ENCODE measurements at regions not wholly inside any gene's neighbourhood (a gene's known extent, or its start where the extent isn't known, plus 50 kb on each side); places are given as distances from the start of the nearest gene placed in this dataset.

- no peak for DNase-seq
These were observed 737.7 kb upstream of the SOX9 start for GRCh38 chr17:71383091-71383490.

- no peak for DNase-seq
These were observed 733.4 kb upstream of the SOX9 start for GRCh38 chr17:71387456-71387855.

GRCh38 chr17:71392715-71393567 is 727.9 kb upstream of the SOX9 start:
- DNase-seq = no peak

- no peak for DNase-seq
These were observed 724.9 kb upstream of the SOX9 start for GRCh38 chr17:71395901-71396300.

GRCh38 chr17:71396711-71397110 is 724.1 kb upstream of the SOX9 start:
- DNase-seq = no peak

- no peak for DNase-seq
These were observed 722.8 kb upstream of the SOX9 start for GRCh38 chr17:71398025-71398424.

- DNase-seq = no peak
These were observed 722.0 kb upstream of the SOX9 start for GRCh38 chr17:71398800-71399219.

- DNase-seq = no peak
These were observed 721.6 kb upstream of the SOX9 start for GRCh38 chr17:71399221-71399620.

GRCh38 chr17:71399649-71400048 is 721.2 kb upstream of the SOX9 start:
- DNase-seq = no peak

- DNase-seq = no peak
These were observed 718.8 kb upstream of the SOX9 start for GRCh38 chr17:71402007-71402406.

- DNase-seq = no peak
These were observed 718.1 kb upstream of the SOX9 start for GRCh38 chr17:71402661-71403141.

- DNase-seq = no peak
These were observed 715.7 kb upstream of the SOX9 start for GRCh38 chr17:71405101-71405500.

GRCh38 chr17:71407981-71408380 is 712.8 kb upstream of the SOX9 start:
- no peak for DNase-seq

- DNase-seq = no peak
These were observed 711.7 kb upstream of the SOX9 start for GRCh38 chr17:71409137-71409536.

- no peak for DNase-seq
These were observed 711.1 kb upstream of the SOX9 start for GRCh38 chr17:71409712-71410111.

GRCh38 chr17:71412803-71413202 is 708.0 kb upstream of the SOX9 start:
- DNase-seq = no peak

- no peak for DNase-seq
These were observed 706.9 kb upstream of the SOX9 start for GRCh38 chr17:71413935-71414334.

GRCh38 chr17:71417142-71417541 is 703.7 kb upstream of the SOX9 start:
- DNase-seq = no peak

- no peak for DNase-seq
These were observed 697.9 kb upstream of the SOX9 start for GRCh38 chr17:71422968-71423367.

GRCh38 chr17:71423871-71424546 is 696.8 kb upstream of the SOX9 start:
- DNase-seq = no peak

GRCh38 chr17:71427801-71428200 is 693.0 kb upstream of the SOX9 start:
- no peak for DNase-seq

- no peak for DNase-seq
These were observed 691.9 kb upstream of the SOX9 start for GRCh38 chr17:71428897-71429296.

GRCh38 chr17:71430281-71430680 is 690.5 kb upstream of the SOX9 start:
- DNase-seq = no peak

Measured in right lung (tissue), 2 donors.